ENCODE measurements at regions not wholly inside any gene's neighbourhood (a gene's known extent, or its start where the extent isn't known, plus 50 kb on each side); places are given as distances from the start of the nearest gene placed in this dataset.

- no peak for TF ChIP-seq EZH2 (IDR thresholded peaks at IDR 0.05; ENCODE audit: low read length, unreplicated experiment)
- TF ChIP-seq, protein P1, sequence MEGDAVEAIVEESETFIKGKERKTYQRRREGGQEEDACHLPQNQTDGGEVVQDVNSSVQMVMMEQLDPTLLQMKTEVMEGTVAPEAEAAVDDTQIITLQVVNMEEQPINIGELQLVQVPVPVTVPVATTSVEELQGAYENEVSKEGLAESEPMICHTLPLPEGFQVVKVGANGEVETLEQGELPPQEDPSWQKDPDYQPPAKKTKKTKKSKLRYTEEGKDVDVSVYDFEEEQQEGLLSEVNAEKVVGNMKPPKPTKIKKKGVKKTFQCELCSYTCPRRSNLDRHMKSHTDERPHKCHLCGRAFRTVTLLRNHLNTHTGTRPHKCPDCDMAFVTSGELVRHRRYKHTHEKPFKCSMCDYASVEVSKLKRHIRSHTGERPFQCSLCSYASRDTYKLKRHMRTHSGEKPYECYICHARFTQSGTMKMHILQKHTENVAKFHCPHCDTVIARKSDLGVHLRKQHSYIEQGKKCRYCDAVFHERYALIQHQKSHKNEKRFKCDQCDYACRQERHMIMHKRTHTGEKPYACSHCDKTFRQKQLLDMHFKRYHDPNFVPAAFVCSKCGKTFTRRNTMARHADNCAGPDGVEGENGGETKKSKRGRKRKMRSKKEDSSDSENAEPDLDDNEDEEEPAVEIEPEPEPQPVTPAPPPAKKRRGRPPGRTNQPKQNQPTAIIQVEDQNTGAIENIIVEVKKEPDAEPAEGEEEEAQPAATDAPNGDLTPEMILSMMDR (conservative IDR thresholded peaks at IDR 0.05; ENCODE audit: low read depth, low read length), result no peak
These were observed 559.8 kb upstream of the USP24 start for GRCh38 chr1:55775007-55775406.
